GM23338 (cell line): ENCODE measurements at regions not wholly inside any gene's neighbourhood (a gene's known extent, or its start where the extent isn't known, plus 50 kb on each side); places are given as distances from the start of the nearest gene placed in this dataset.

Experiments used
- CTCF ChIP-seq, 2 experiments: fragments of 200-600 bp in 1 of 2; sonication (generic) in 1 of 2; conservative IDR thresholded peaks; 2 replicates each; pipeline versions ENCODE4 v1.5.1 to v1.6.1; 2016 to 2017; ENCODE audit warnings: antibody characterized with exemption in 2 of 2, low read depth in 2 of 2, mild to moderate bottlenecking in 2 of 2, moderate library complexity in 1 of 2
- EZH2 ChIP-seq: fragments of 200-600 bp; sonication (generic); IDR thresholded peaks from one replicate; pipeline ENCODE4 v1.8.0; 2017; ENCODE audit warnings: antibody characterized with exemption, mild to moderate bottlenecking, low read depth; ENCODE audit not compliant: unreplicated experiment
- EZH2phosphoT487 ChIP-seq: fragments of 200-600 bp; sonication (generic); IDR thresholded peaks from one replicate; pipeline ENCODE4 v1.8.1; 2018; ENCODE audit warnings: antibody characterized with exemption; ENCODE audit not compliant: unreplicated experiment
- JUNB ChIP-seq: IDR thresholded peaks from one replicate; pipeline ENCODE4 v1.6.1; 2016; ENCODE audit warnings: antibody characterized with exemption; ENCODE audit not compliant: unreplicated experiment
- POLR2AphosphoS5 ChIP-seq: IDR thresholded peaks from 2 replicates; pipeline ENCODE4 v1.6.1; 2016; ENCODE audit warnings: antibody characterized with exemption, low read depth
- REST ChIP-seq: IDR thresholded peaks from one replicate; pipeline ENCODE4 v1.6.1; 2018; ENCODE audit warnings: antibody characterized with exemption; ENCODE audit not compliant: unreplicated experiment
- STAT1 ChIP-seq: IDR thresholded peaks from one replicate; pipeline ENCODE4 v1.6.1; 2016; ENCODE audit warnings: antibody characterized with exemption; ENCODE audit not compliant: unreplicated experiment
- ZNF114 ChIP-seq: fragments of 250-450 bp; sonication (Bioruptor Pico); IDR thresholded peaks from 2 replicates; pipeline ENCODE4 v1.5.0; 2020; ENCODE audit warnings: mild to moderate bottlenecking, moderate library complexity

- TF ChIP-seq POLR2AphosphoS5 (no peak), STAT1 (no peak), REST (no peak), EZH2 (no peak), CTCF (conservative IDR thresholded peaks at IDR 0.05; ENCODE audit: low read depth in 2 of 2) (no peak), EZH2phosphoT487 (no peak), ZNF114 (no peak), JUNB (no peak)
Observed at GRCh38 chr12:62016021-62016420, 244.2 kb upstream of the USP15 start.
